Ascending aorta (tissue), 2 donors: ENCODE measurements at regions not wholly inside any gene's neighbourhood (a gene's known extent, or its start where the extent isn't known, plus 50 kb on each side); places are given as distances from the start of the nearest gene placed in this dataset.
A peak's percentile ranks its signal among the peaks of the same experiment; 100 is the strongest.

Experiments
- DNase-seq, 2 donors: peaks; one replicate each; pipeline ENCODE4 v3.0.0-alpha.2; 2019; ENCODE audit warnings: low spot score in 2 of 2
- H3K27ac ChIP-seq, 2 donors: fragments of 200-600 bp; sonication (generic); one replicate each; pipeline ENCODE4 v1.5.1; 2016 to 2017; ENCODE audit warnings: mild to moderate bottlenecking in 1 of 2
- H3K27me3 ChIP-seq: fragments of 200-600 bp; sonication (generic); one replicate; pipeline ENCODE4 v1.5.1; 2017
- H3K36me3 ChIP-seq, 2 donors: fragments of 200-600 bp; sonication (generic); one replicate each; pipeline ENCODE4 v1.5.1; 2016
- H3K4me1 ChIP-seq, 2 donors: fragments of 200-600 bp; sonication (generic); one replicate each; pipeline ENCODE4 v1.5.1; 2016 to 2017; ENCODE audit warnings: mild to moderate bottlenecking in 1 of 2
- H3K4me3 ChIP-seq, 2 donors: fragments of 200-600 bp; sonication (generic); one replicate each; pipeline ENCODE4 v1.5.1; 2016 to 2017; ENCODE audit warnings: mild to moderate bottlenecking in 1 of 2
- H3K9me3 ChIP-seq, 2 donors: fragments of 200-600 bp; sonication (generic); one replicate each; pipeline ENCODE4 v1.5.1; 2016
- intact Hi-C: fragments of 100-400 bp; cut with DNase I; formaldehyde crosslinking; loops from one replicate; pipeline ENCODE4 v1.15.1; 2023
- TF ChIP-seq, protein P1 (sequence below), 3 experiments: fragments of 200-600 bp in 2 of 3; fragments of 450-650 bp in 1 of 3; sonication (generic) in 2 of 3; IDR thresholded peaks; one replicate each; pipeline ENCODE4 v1.5.1; 2016 to 2019; ENCODE audit warnings: antibody characterized with exemption in 3 of 3, mild to moderate bottlenecking in 1 of 3, moderate library complexity in 1 of 3

DNA sequence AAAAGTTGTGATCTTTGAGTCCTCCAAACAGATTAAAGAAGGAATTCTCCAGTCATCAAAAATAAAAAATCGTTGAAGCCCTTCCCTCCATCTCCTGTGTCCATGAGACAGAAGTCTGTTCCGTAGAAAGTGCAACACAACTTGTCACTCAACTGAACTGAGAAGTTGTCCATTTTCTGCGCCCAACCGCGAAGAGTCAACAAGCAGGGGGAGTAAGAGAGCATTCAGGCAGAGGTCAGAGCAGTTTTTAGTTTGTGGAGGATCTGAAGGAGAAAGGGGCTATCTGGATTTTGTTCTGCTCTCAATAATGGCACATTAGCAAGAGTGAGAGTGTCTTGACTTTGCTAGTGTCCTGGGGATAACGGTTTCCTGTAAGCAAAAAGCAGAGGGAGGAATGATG is 303.9 kb downstream of the ICE1 start:
- no peaks in the 10 kb centered on the region for H3K4me1 ChIP-seq
- H3K36me3 ChIP-seq = no peaks in the 10 kb centered on the region
- intact Hi-C loops = no loop called here
- H3K27ac ChIP-seq = no peak overlapping the region
- H3K9me3 ChIP-seq = no peaks in the 10 kb centered on the region
- H3K27me3 ChIP-seq = no peaks in the 10 kb centered on the region
- no peak for DNase-seq
- TF ChIP-seq, protein P1, sequence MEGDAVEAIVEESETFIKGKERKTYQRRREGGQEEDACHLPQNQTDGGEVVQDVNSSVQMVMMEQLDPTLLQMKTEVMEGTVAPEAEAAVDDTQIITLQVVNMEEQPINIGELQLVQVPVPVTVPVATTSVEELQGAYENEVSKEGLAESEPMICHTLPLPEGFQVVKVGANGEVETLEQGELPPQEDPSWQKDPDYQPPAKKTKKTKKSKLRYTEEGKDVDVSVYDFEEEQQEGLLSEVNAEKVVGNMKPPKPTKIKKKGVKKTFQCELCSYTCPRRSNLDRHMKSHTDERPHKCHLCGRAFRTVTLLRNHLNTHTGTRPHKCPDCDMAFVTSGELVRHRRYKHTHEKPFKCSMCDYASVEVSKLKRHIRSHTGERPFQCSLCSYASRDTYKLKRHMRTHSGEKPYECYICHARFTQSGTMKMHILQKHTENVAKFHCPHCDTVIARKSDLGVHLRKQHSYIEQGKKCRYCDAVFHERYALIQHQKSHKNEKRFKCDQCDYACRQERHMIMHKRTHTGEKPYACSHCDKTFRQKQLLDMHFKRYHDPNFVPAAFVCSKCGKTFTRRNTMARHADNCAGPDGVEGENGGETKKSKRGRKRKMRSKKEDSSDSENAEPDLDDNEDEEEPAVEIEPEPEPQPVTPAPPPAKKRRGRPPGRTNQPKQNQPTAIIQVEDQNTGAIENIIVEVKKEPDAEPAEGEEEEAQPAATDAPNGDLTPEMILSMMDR (IDR thresholded peaks at IDR 0.05) = no peak
- no peak overlapping the region for H3K4me3 ChIP-seq

DNA sequence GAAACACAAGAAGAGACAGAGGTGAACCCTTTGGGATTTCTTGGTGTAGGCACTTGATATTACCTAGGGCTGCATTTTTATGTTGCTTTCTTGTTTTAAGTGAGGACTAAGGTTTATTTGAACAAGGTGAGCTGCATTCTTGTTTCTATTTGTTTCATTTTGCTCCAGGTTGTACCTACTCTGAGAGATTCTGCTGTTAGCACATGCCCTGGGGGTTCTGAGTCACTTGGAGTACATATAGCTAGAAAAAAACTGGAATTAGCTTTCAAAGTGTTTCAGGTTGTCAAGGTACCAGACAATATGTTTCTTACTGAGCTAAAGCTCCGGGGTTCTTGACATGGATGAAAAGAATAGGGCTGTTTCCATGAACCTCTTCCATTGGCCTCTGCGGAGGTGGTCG is 299.4 kb downstream of the ICE1 start:
- intact Hi-C loops = no loop called here
- no peaks in the 10 kb centered on the region for H3K9me3 ChIP-seq

DNA sequence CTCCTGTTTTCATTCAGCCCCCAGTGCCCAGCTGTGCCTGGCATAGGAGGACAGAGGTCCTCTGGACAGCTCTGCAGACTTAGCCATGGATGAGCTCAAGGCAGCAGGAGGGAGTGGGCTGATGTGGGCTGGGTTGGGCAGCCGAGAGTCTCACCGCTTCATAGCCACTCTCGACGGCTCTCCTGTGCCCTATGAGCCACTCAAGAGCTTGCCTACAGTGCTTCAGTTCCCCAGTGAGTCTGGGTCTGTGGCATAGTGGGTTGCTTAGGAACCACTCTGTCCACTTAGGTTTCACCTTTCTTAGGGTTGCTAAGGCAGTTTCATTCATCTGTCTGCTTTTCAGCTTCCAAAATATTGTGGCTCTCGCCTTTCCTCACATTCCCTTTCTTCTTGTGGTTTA is 296.8 kb downstream of the ICE1 start:
- no peak for DNase-seq
- H3K27ac ChIP-seq = no peak overlapping the region
- no peaks in the 10 kb centered on the region for H3K27me3 ChIP-seq
- no peak overlapping the region for H3K4me3 ChIP-seq
- intact Hi-C loops = no loop called here
- no peaks in the 10 kb centered on the region for H3K4me1 ChIP-seq
- no peaks in the 10 kb centered on the region for H3K36me3 ChIP-seq
- H3K9me3 ChIP-seq = no peaks in the 10 kb centered on the region
- TF ChIP-seq, protein P1 (IDR thresholded peaks at IDR 0.05) = no peak

More for the DNA sequence above, 299.4 kb downstream of the ICE1 start:
- TF ChIP-seq, protein P1 (IDR thresholded peaks at IDR 0.05) = no peak
- no peaks in the 10 kb centered on the region for H3K4me1 ChIP-seq
- no peaks in the 10 kb centered on the region for H3K36me3 ChIP-seq
- H3K4me3 ChIP-seq = no peak overlapping the region
- no peak overlapping the region for H3K27ac ChIP-seq
- no peak for DNase-seq
- no peaks in the 10 kb centered on the region for H3K27me3 ChIP-seq

DNA sequence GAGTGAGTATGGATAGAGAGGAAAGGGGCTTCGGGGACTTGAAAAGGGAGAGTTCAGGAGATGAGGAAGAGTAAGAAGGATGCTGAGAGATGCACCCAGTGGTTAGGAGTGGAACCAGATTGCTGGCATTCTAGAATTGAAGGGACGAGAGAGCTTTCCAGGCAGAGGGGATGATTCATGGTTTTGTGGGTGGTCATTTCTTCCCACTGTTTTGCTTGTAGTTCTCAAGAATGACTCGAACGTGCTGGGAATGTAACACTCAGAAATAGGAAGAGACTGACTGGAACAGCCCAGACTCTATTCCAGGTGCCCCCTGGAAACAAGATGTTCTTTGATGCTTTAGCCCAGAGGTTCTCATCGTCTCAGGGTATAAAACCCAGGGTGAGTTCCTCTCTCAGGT is 294.2 kb downstream of the ICE1 start:
- TF ChIP-seq, protein P1 (IDR thresholded peaks at IDR 0.05) = no peak
- Histone ChIP-seq H3K36me3 (no peaks in the 10 kb centered on the region), H3K9me3 (no peaks in the 10 kb centered on the region), H3K4me1 (no peaks in the 10 kb centered on the region), H3K27me3 (no peaks in the 10 kb centered on the region), H3K4me3 (no peak overlapping the region), H3K27ac (no peak overlapping the region)
- no peak for DNase-seq
- intact Hi-C loops = no loop called here

DNA sequence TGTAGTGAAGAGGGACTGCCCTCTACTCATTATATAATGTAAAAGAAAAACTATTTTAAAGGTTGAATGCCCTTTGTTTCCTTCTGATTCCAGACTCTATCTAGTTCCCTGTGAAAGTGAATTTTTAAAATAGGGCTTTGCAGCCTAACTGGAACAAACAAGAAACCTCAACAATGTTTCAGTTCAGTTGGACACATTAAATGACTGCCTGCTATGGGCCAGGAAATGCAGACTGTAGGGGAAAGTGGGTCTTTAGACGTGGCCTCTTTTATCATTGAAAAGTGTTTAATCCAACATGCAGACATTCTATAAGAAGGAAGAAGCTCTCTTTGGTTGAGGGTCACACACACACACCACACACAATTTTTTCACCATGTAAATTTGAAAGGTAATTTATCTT is 289.1 kb downstream of the ICE1 start:
- no peaks in the 10 kb centered on the region for H3K36me3 ChIP-seq
- TF ChIP-seq, protein P1 (IDR thresholded peaks at IDR 0.05) = no peak
- no peaks in the 10 kb centered on the region for H3K27me3 ChIP-seq
- no peak overlapping the region for H3K27ac ChIP-seq
- intact Hi-C loops = no loop called here
- H3K4me3 ChIP-seq = no peak overlapping the region
- DNase-seq = no peak
- H3K4me1 ChIP-seq = peaks cover 0 to 4% of the 10 kb centered on the region in 2 donors
- H3K9me3 ChIP-seq = no peaks in the 10 kb centered on the region

DNA sequence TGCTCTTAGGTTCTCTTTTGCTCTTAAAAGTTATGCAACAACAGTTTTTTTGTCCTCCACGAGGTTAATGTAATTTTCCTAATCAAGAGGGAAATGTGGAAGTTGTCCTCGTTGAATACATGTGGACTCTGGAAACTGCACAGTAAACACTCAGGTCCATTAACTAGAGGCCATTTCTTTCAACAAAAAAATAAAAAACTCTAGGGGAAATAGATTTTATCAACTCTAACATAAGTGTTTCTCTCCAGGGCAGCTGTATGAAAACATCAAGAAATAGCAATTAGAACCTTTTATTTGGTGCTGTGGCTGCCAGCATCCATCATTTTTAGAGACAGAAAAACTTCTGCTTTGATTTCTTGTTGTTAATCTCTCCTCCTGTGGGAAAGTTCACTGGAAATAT is 288.6 kb downstream of the ICE1 start:
- peaks cover 0 to 4% of the 10 kb centered on the region in 2 donors for H3K4me1 ChIP-seq
- peak overlapping the region; percentile 30 to 43 for H3K4me3 ChIP-seq
- no peaks in the 10 kb centered on the region for H3K36me3 ChIP-seq
- no peaks in the 10 kb centered on the region for H3K27me3 ChIP-seq
- TF ChIP-seq, protein P1 (IDR thresholded peaks at IDR 0.05) = no peak
- no peak overlapping the region for H3K27ac ChIP-seq
- intact Hi-C loops = no loop called here
- no peak for DNase-seq
- no peaks in the 10 kb centered on the region for H3K9me3 ChIP-seq
